Central memory CD8-positive, alpha-beta T cell (primary cell): ENCODE measurements at regions not wholly inside any gene's neighbourhood (a gene's known extent, or its start where the extent isn't known, plus 50 kb on each side); places are given as distances from the start of the nearest gene placed in this dataset.
"Not testable (repeated sequence)": the region's sequence is repeated elsewhere in the genome, so short reads cannot be mapped to it uniquely, and the experiment has no call there.

ENCODE experiments used
- ATAC-seq: fragments of 150-1000 bp; cut with Tn5 transposase; replicated peaks from 2 replicates; pipeline ENCODE4 v1.10.0; 2022; ENCODE audit warnings: mild to moderate bottlenecking, moderate FRiP score, moderate number of reproducible peaks; ENCODE audit not compliant: poor library complexity, severe bottlenecking; ENCODE audit errors: extremely low read depth
- DNase-seq, 2 donors: peaks; one replicate each; pipeline ENCODE4 v3.0.0; 2021; ENCODE audit warnings: low spot score in 2 of 2
- H3K27ac Mint-ChIP-seq: one replicate; pipeline ENCODE4 v1.8.0; 2022; ENCODE audit warnings: low read depth, mild to moderate bottlenecking, moderate library complexity, mixed read lengths
- H3K27me3 Mint-ChIP-seq: one replicate; pipeline ENCODE4 v1.8.0; 2022; ENCODE audit warnings: mixed read lengths
- H3K36me3 Mint-ChIP-seq: one replicate; pipeline ENCODE4 v1.8.0; 2022; ENCODE audit warnings: mild to moderate bottlenecking, moderate library complexity, mixed read lengths; ENCODE audit not compliant: insufficient read depth
- H3K4me1 Mint-ChIP-seq: one replicate; pipeline ENCODE4 v1.8.0; 2022; ENCODE audit warnings: mixed read lengths
- H3K4me3 Mint-ChIP-seq: one replicate; pipeline ENCODE4 v1.8.0; 2022; ENCODE audit warnings: mild to moderate bottlenecking, moderate library complexity, mixed read lengths
- H3K9me3 Mint-ChIP-seq: one replicate; pipeline ENCODE4 v1.8.0; 2022; ENCODE audit warnings: mixed read lengths

GRCh38 chr7:9718071-9718661, 1255.5 kb upstream of the PHF14 start:
- H3K27me3 Mint-ChIP-seq: no peaks in the 10 kb centered on the region
- H3K4me1 Mint-ChIP-seq: no peaks in the 10 kb centered on the region
- no peaks in the 10 kb centered on the region for H3K36me3 Mint-ChIP-seq
- H3K9me3 Mint-ChIP-seq: peaks cover 15% of the 10 kb centered on the region
- DNase-seq: no peak
- no peak overlapping the region for H3K27ac Mint-ChIP-seq
- ATAC-seq: no peak
- H3K4me3 Mint-ChIP-seq: no peak overlapping the region

- Mint-ChIP-seq H3K36me3 (no peaks in the 10 kb centered on the region), H3K4me1 (no peaks in the 10 kb centered on the region), H3K27ac (no peak overlapping the region), H3K9me3 (peaks cover 16% of the 10 kb centered on the region), H3K4me3 (no peak overlapping the region), H3K27me3 (no peaks in the 10 kb centered on the region)
- DNase-seq: no peak
- no peak for ATAC-seq
These were observed 1254.4 kb upstream of the PHF14 start for GRCh38 chr7:9719303-9719702.

- no peak for DNase-seq
- ATAC-seq: no peak
- Mint-ChIP-seq H3K4me3 (no peak overlapping the region), H3K4me1 (no peaks in the 10 kb centered on the region), H3K9me3 (peaks cover 20% of the 10 kb centered on the region), H3K27ac (no peak overlapping the region), H3K27me3 (no peaks in the 10 kb centered on the region), H3K36me3 (no peaks in the 10 kb centered on the region)
These were observed 1254.0 kb upstream of the PHF14 start for GRCh38 chr7:9719721-9720120.

GRCh38 chr7:9725940-9726663, 1247.6 kb upstream of the PHF14 start:
- ATAC-seq, H3K36me3 Mint-ChIP-seq, H3K4me1 Mint-ChIP-seq, H3K27ac Mint-ChIP-seq, DNase-seq, H3K27me3 Mint-ChIP-seq, H3K4me3 Mint-ChIP-seq, H3K9me3 Mint-ChIP-seq: not testable (repeated sequence)

- not testable (repeated sequence) for DNase-seq, H3K27me3 Mint-ChIP-seq, H3K36me3 Mint-ChIP-seq, H3K9me3 Mint-ChIP-seq, H3K4me3 Mint-ChIP-seq, H3K27ac Mint-ChIP-seq, ATAC-seq, H3K4me1 Mint-ChIP-seq
These were observed 1246.9 kb upstream of the PHF14 start for GRCh38 chr7:9726811-9727210.

GRCh38 chr7:9727467-9727869, 1246.2 kb upstream of the PHF14 start:
- DNase-seq: not testable (repeated sequence)

GRCh38 chr7:9728014-9728657, 1245.5 kb upstream of the PHF14 start:
- H3K36me3 Mint-ChIP-seq, DNase-seq, H3K4me3 Mint-ChIP-seq, H3K4me1 Mint-ChIP-seq, H3K27me3 Mint-ChIP-seq, ATAC-seq, H3K27ac Mint-ChIP-seq, H3K9me3 Mint-ChIP-seq: not testable (repeated sequence)

More at GRCh38 chr7:9727467-9727869, 1246.2 kb upstream of the PHF14 start:
- not testable (repeated sequence) for H3K27me3 Mint-ChIP-seq, H3K4me1 Mint-ChIP-seq, H3K9me3 Mint-ChIP-seq, H3K36me3 Mint-ChIP-seq, H3K4me3 Mint-ChIP-seq, H3K27ac Mint-ChIP-seq, ATAC-seq

GRCh38 chr7:9752033-9752432, 1221.6 kb upstream of the PHF14 start:
- Mint-ChIP-seq H3K9me3 (peaks cover 25% of the 10 kb centered on the region), H3K4me1 (no peaks in the 10 kb centered on the region), H3K4me3 (no peak overlapping the region), H3K27ac (no peak overlapping the region), H3K27me3 (no peaks in the 10 kb centered on the region), H3K36me3 (no peaks in the 10 kb centered on the region)
- DNase-seq (no peak), ATAC-seq (no peak)

- no peaks in the 10 kb centered on the region for H3K36me3 Mint-ChIP-seq
These were observed 1212.4 kb upstream of the PHF14 start for GRCh38 chr7:9761224-9761623.

GRCh38 chr7:9776900-9777299, 1196.8 kb upstream of the PHF14 start:
- H3K36me3 Mint-ChIP-seq: no peaks in the 10 kb centered on the region
- no peaks in the 10 kb centered on the region for H3K27me3 Mint-ChIP-seq
- no peaks in the 10 kb centered on the region for H3K4me1 Mint-ChIP-seq
- peaks cover 24% of the 10 kb centered on the region for H3K9me3 Mint-ChIP-seq
- no peak overlapping the region for H3K27ac Mint-ChIP-seq
- no peak overlapping the region for H3K4me3 Mint-ChIP-seq
- no peak for ATAC-seq
- DNase-seq: no peak

More at GRCh38 chr7:9761224-9761623, 1212.4 kb upstream of the PHF14 start:
- Mint-ChIP-seq H3K9me3 (no peaks in the 10 kb centered on the region), H3K27me3 (no peaks in the 10 kb centered on the region), H3K4me3 (no peak overlapping the region), H3K4me1 (no peaks in the 10 kb centered on the region), H3K27ac (no peak overlapping the region)
- ATAC-seq (no peak), DNase-seq (no peak)

- H3K36me3 Mint-ChIP-seq: no peaks in the 10 kb centered on the region
- peaks cover 23% of the 10 kb centered on the region for H3K9me3 Mint-ChIP-seq
- no peak overlapping the region for H3K27ac Mint-ChIP-seq
- DNase-seq (no peak), ATAC-seq (no peak)
- no peaks in the 10 kb centered on the region for H3K4me1 Mint-ChIP-seq
- no peaks in the 10 kb centered on the region for H3K27me3 Mint-ChIP-seq
- no peak overlapping the region for H3K4me3 Mint-ChIP-seq
These were observed 1195.3 kb upstream of the PHF14 start for GRCh38 chr7:9778367-9778766.

- Mint-ChIP-seq H3K27ac (no peak overlapping the region), H3K4me3 (no peak overlapping the region), H3K4me1 (no peaks in the 10 kb centered on the region), H3K9me3 (peaks cover 23% of the 10 kb centered on the region), H3K27me3 (no peaks in the 10 kb centered on the region), H3K36me3 (no peaks in the 10 kb centered on the region)
- DNase-seq: no peak
- ATAC-seq: no peak
These were observed 1192.0 kb upstream of the PHF14 start for GRCh38 chr7:9781710-9782109.

- H3K9me3 Mint-ChIP-seq: peaks cover 23% of the 10 kb centered on the region
- no peaks in the 10 kb centered on the region for H3K27me3 Mint-ChIP-seq
- no peak overlapping the region for H3K27ac Mint-ChIP-seq
- ATAC-seq: no peak
- DNase-seq: no peak
- H3K4me3 Mint-ChIP-seq: no peak overlapping the region
- no peaks in the 10 kb centered on the region for H3K36me3 Mint-ChIP-seq
- no peaks in the 10 kb centered on the region for H3K4me1 Mint-ChIP-seq
These were observed 1191.4 kb upstream of the PHF14 start for GRCh38 chr7:9782275-9782674.
